HCT116 (cell line): ENCODE measurements at regions not wholly inside any gene's neighbourhood (a gene's known extent, or its start where the extent isn't known, plus 50 kb on each side); places are given as distances from the start of the nearest gene placed in this dataset.

Experiments used
- ATAC-seq: fragments of 200-7000 bp; cut with Tn5 transposase; 2 replicates; pipeline ENCODE4 v1.9.1; 2020; ENCODE audit warnings: mild to moderate bottlenecking, moderate library complexity
- BruUV-seq: library from RNA; stranded (reverse); fragments of 400-500 nt; replicated peaks from 2 replicates; lab custom pipeline; 2021; lab: Mats Ljungman, UMichigan
- CTCF ChIA-PET: fragments of 300-600 bp; sonication (Branson Sonifier 250); formaldehyde crosslinking; loops from one replicate; lab custom pipeline; 2021; ENCODE audit warnings: antibody characterized with exemption; lab: Charles Lee
- POLR2A ChIA-PET: fragments of 300-600, 350-600 bp; sonication (Branson Sonifier 250); formaldehyde crosslinking; loops from one replicate; lab custom pipeline; 2021; ENCODE audit warnings: antibody characterized with exemption; lab: Charles Lee
- RAD21 ChIA-PET, 2 experiments: fragments of 300-600 bp; sonication (Branson Sonifier 250); formaldehyde crosslinking; loops; one replicate each; lab custom pipeline; 2023; ENCODE audit warnings: low total read pairs in 2 of 2; ENCODE audit not compliant: uncharacterized antibody in 2 of 2, unreplicated experiment in 2 of 2, low non-redundant PET in 1 of 2; lab: Charles Lee
- DNase-seq: peaks from one replicate; pipeline ENCODE4 v3.0.0-alpha.2; 2010; ENCODE audit warnings: low read depth, low spot score
- H2AFZ ChIP-seq: fragments of 200-600 bp; shearing (Covaris generic), sonication (generic); 2 replicates; pipeline ENCODE4 v1.6.1; 2017; ENCODE audit warnings: low read depth, mixed run types, mixed read lengths, antibody characterized with exemption, low read length; ENCODE audit not compliant: poor library complexity, severe bottlenecking
- H3K27ac ChIP-seq: 2 replicates; pipeline ENCODE4 v1.5.1; 2012; ENCODE audit warnings: low read depth, low read length
- H3K27me3 ChIP-seq: fragments of 200-600 bp; sonication (generic); 2 replicates; pipeline ENCODE4 v1.6.1; 2016; ENCODE audit warnings: mixed run types, low read length, mixed read lengths; ENCODE audit not compliant: insufficient read depth
- H3K36me3 ChIP-seq, 2 experiments: fragments of 200-500 bp in 1 of 2; fragments of 200-600 bp in 1 of 2; sonication (Bioruptor generic) in 1 of 2; sonication (generic) in 1 of 2; 2 replicates each; pipeline versions ENCODE4 v1.5.1 to v1.6.1; 2014 to 2016; ENCODE audit warnings: low read length in 2 of 2, inconsistent platforms in 1 of 2, mixed read lengths in 1 of 2, mixed run types in 1 of 2; ENCODE audit not compliant: insufficient read depth in 2 of 2, control insufficient read depth in 1 of 2
- H3K4me1 ChIP-seq, 2 experiments: fragments of 200-600 bp in 1 of 2; sonication (generic) in 1 of 2; 2 replicates each; pipeline versions ENCODE4 v1.5.1 to v1.6.1; 2012 to 2017; ENCODE audit warnings: low read length in 2 of 2, inconsistent platforms in 1 of 2, mild to moderate bottlenecking in 1 of 2, mixed read lengths in 1 of 2, mixed run types in 1 of 2, moderate library complexity in 1 of 2; ENCODE audit not compliant: insufficient read depth in 2 of 2, control insufficient read depth in 1 of 2
- H3K4me2 ChIP-seq: fragments of 200-600 bp; sonication (generic); 2 replicates; pipeline ENCODE4 v1.6.1; 2017; ENCODE audit warnings: mixed run types, low read length, mixed read lengths
- H3K4me3 ChIP-seq, 2 experiments: fragments of 200-600 bp in 1 of 2; sonication (generic) in 1 of 2; replicated peaks in 1 of 2; 2 replicates each; pipeline ENCODE4 v1.5.1; 2011 to 2016; ENCODE audit warnings: low read length in 2 of 2, control low read depth in 1 of 2, low read depth in 1 of 2, mild to moderate bottlenecking in 1 of 2, mixed read lengths in 1 of 2, mixed run types in 1 of 2
- H3K79me2 ChIP-seq: fragments of 200-600 bp; sonication (generic); 2 replicates; pipeline ENCODE4 v1.6.1; 2017; ENCODE audit warnings: mild to moderate bottlenecking, mixed run types, low read length, moderate library complexity, mixed read lengths; ENCODE audit not compliant: insufficient read depth
- H3K9ac ChIP-seq: fragments of 200-600 bp; sonication (generic); 2 replicates; pipeline ENCODE4 v1.6.1; 2016; ENCODE audit warnings: low read length, mixed read lengths
- H3K9me2 ChIP-seq: fragments of 200-600 bp; sonication (generic), shearing (Covaris generic); 2 replicates; pipeline ENCODE4 v1.6.1; 2017; ENCODE audit warnings: mixed run types, mild to moderate bottlenecking, moderate library complexity; ENCODE audit not compliant: insufficient read depth
- H3K9me3 ChIP-seq, 2 experiments: fragments of 200-500 bp in 1 of 2; fragments of 200-600 bp in 1 of 2; sonication (Bioruptor generic) in 1 of 2; sonication (generic) in 1 of 2; 2 replicates each; pipeline ENCODE4 v1.6.1; 2014 to 2017; ENCODE audit warnings: low read length in 2 of 2, mixed read lengths in 2 of 2, inconsistent platforms in 1 of 2, low read depth in 1 of 2, mild to moderate bottlenecking in 1 of 2, mixed run types in 1 of 2, moderate library complexity in 1 of 2; ENCODE audit not compliant: control insufficient read depth in 1 of 2, insufficient read depth in 1 of 2
- H4K20me1 ChIP-seq: fragments of 200-600 bp; sonication (generic), shearing (Covaris generic); 2 replicates; pipeline ENCODE4 v1.6.1; 2017; ENCODE audit warnings: mixed run types, mild to moderate bottlenecking, moderate library complexity; ENCODE audit not compliant: insufficient read depth
- CBX3 ChIP-seq: IDR thresholded peaks from 2 replicates; pipeline ENCODE4 v1.6.1; 2012; ENCODE audit warnings: low read depth
- CEBPB ChIP-seq: IDR thresholded peaks from 2 replicates; pipeline ENCODE4 v1.6.1; 2012; ENCODE audit warnings: low read depth
- EGR1 ChIP-seq: IDR thresholded peaks from 2 replicates; pipeline ENCODE4 v1.6.1; 2012; ENCODE audit warnings: low read depth
- ELF1 ChIP-seq: IDR thresholded peaks from 2 replicates; pipeline ENCODE4 v1.6.1; 2012; ENCODE audit warnings: low read depth, borderline replicate concordance
- EZH2 ChIP-seq: fragments of 200-600 bp; sonication (generic); IDR thresholded peaks from 2 replicates; pipeline ENCODE4 v1.6.1; 2017; ENCODE audit warnings: antibody characterized with exemption, mixed run types
- EZH2phosphoT487 ChIP-seq: fragments of 200-600 bp; IDR thresholded peaks from 2 replicates; pipeline ENCODE4 v1.6.1; 2018; ENCODE audit warnings: antibody characterized with exemption, borderline replicate concordance
- FOSL1 ChIP-seq: IDR thresholded peaks from 2 replicates; pipeline ENCODE4 v1.6.1; 2012; ENCODE audit warnings: low read depth
- JUND ChIP-seq: IDR thresholded peaks from 2 replicates; pipeline ENCODE4 v1.6.1; 2012
- POLR2A ChIP-seq: IDR thresholded peaks from 2 replicates; pipeline ENCODE4 v1.7.0; 2011; ENCODE audit warnings: borderline replicate concordance; ENCODE audit not compliant: insufficient read depth, insufficient read length; ENCODE audit errors: extremely low read depth
- POLR2AphosphoS5 ChIP-seq: IDR thresholded peaks from 2 replicates; pipeline ENCODE4 v1.6.1; 2011; ENCODE audit warnings: mild to moderate bottlenecking, low read depth, low read length, moderate library complexity
- RAD21 ChIP-seq: IDR thresholded peaks from 2 replicates; pipeline ENCODE4 v1.6.1; 2012; ENCODE audit warnings: low read depth, mild to moderate bottlenecking
- SIN3A ChIP-seq: IDR thresholded peaks from 2 replicates; pipeline ENCODE4 v1.6.1; 2012; ENCODE audit warnings: low read depth
- SP1 ChIP-seq: IDR thresholded peaks from 2 replicates; pipeline ENCODE4 v1.6.1; 2012; ENCODE audit warnings: low read depth
- SRF ChIP-seq: IDR thresholded peaks from 2 replicates; pipeline ENCODE4 v1.6.1; 2012; ENCODE audit warnings: low read depth
- TCF7L2 ChIP-seq: IDR thresholded peaks from 2 replicates; pipeline ENCODE4 v1.7.0; 2011; ENCODE audit warnings: borderline replicate concordance, inconsistent platforms; ENCODE audit not compliant: insufficient read depth, insufficient read length; ENCODE audit errors: extremely low read depth
- YY1 ChIP-seq: IDR thresholded peaks from 2 replicates; pipeline ENCODE4 v1.6.1; 2011; ENCODE audit warnings: low read length, low read depth, moderate library complexity, mild to moderate bottlenecking; ENCODE audit not compliant: insufficient replicate concordance; ENCODE audit errors: extremely low read depth
- ZNF274 ChIP-seq: fragments of 200-500 bp; sonication (Bioruptor generic); IDR thresholded peaks from 2 replicates; pipeline ENCODE4 v1.6.1; 2014; ENCODE audit warnings: mild to moderate bottlenecking, low read depth, low read length, inconsistent platforms
- intact Hi-C: fragments of 100-400 bp; cut with micrococcal nuclease; formaldehyde crosslinking; loops from 2 replicates; pipeline ENCODE4 v1.10.0; 2022
- TF ChIP-seq, protein P1 (sequence below): IDR thresholded peaks from 2 replicates; pipeline ENCODE4 v1.6.1; 2012
- TF ChIP-seq, protein P2 (sequence below): IDR thresholded peaks from 2 replicates; pipeline ENCODE4 v1.6.1; 2011; ENCODE audit warnings: mild to moderate bottlenecking, low read length, moderate library complexity; ENCODE audit not compliant: insufficient replicate concordance; ENCODE audit errors: extremely low read depth

GRCh38 chr13:81714513-81714912, 1373.6 kb upstream of the SPRY2 start:
- no peak for DNase-seq
- ATAC-seq = no peak
- intact Hi-C loops = no loop called here
- Histone ChIP-seq H3K79me2 (no peaks in the 10 kb centered on the region), H3K4me3 (no peak overlapping the region), H3K27me3 (no peaks in the 10 kb centered on the region), H3K9me2 (no peaks in the 10 kb centered on the region), H3K9me3 (0 out of 4 replicates have a peak, but pooled peaks cover 0 to 4% of the 10 kb centered on the region in 2 experiments), H3K4me2 (no peak overlapping the region), H3K27ac (no peak overlapping the region), H3K9ac (no peak overlapping the region), H2AFZ (no peak overlapping the region)
- CTCF ChIA-PET = no interaction called here
- RAD21 ChIA-PET = no interaction called here
- POLR2A ChIA-PET = no interaction called here
- no peak for TF ChIP-seq RAD21
- TF ChIP-seq POLR2AphosphoS5 = no peak
- TF ChIP-seq YY1 = no peak
- TF ChIP-seq SIN3A = no peak
- TF ChIP-seq, protein P1, sequence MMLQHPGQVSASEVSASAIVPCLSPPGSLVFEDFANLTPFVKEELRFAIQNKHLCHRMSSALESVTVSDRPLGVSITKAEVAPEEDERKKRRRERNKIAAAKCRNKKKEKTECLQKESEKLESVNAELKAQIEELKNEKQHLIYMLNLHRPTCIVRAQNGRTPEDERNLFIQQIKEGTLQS = no peak
- no peak for TF ChIP-seq JUND
- no peak for TF ChIP-seq CEBPB
- TF ChIP-seq, protein P2, sequence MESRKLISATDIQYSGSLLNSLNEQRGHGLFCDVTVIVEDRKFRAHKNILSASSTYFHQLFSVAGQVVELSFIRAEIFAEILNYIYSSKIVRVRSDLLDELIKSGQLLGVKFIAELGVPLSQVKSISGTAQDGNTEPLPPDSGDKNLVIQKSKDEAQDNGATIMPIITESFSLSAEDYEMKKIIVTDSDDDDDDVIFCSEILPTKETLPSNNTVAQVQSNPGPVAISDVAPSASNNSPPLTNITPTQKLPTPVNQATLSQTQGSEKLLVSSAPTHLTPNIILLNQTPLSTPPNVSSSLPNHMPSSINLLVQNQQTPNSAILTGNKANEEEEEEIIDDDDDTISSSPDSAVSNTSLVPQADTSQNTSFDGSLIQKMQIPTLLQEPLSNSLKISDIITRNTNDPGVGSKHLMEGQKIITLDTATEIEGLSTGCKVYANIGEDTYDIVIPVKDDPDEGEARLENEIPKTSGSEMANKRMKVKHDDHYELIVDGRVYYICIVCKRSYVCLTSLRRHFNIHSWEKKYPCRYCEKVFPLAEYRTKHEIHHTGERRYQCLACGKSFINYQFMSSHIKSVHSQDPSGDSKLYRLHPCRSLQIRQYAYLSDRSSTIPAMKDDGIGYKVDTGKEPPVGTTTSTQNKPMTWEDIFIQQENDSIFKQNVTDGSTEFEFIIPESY = no peak
- TF ChIP-seq POLR2A = no peak
- no peak for TF ChIP-seq EZH2
- no peak for TF ChIP-seq SRF
- TF ChIP-seq EZH2phosphoT487 = no peak
- TF ChIP-seq ELF1 = no peak
- no peak for TF ChIP-seq SP1
- TF ChIP-seq ZNF274 = no peak
- no peak for TF ChIP-seq FOSL1
- no peak for TF ChIP-seq CBX3
- TF ChIP-seq TCF7L2 = no peak
- TF ChIP-seq EGR1 = no peak
- TF ChIP-seq, all 23 proteins: peak for 0
- Histone ChIP-seq H4K20me1 (no peaks in the 10 kb centered on the region), H3K36me3 (no peaks in the 10 kb centered on the region), H3K4me1 (no peaks in the 10 kb centered on the region)
- no TSS peak for BruUV-seq
